C4-2B (cell line): ENCODE measurements at regions not wholly inside any gene's neighbourhood (a gene's known extent, or its start where the extent isn't known, plus 50 kb on each side); places are given as distances from the start of the nearest gene placed in this dataset.

ENCODE experiments used
- H3K27ac ChIP-seq: fragments of 450-650 bp; 2 replicates; pipeline ENCODE4 v1.5.1; 2017
- CTCF ChIP-seq: fragments of 450-650 bp; conservative IDR thresholded peaks from 2 replicates; pipeline ENCODE4 v1.5.1; 2017; ENCODE audit warnings: mild to moderate bottlenecking
- ZFX ChIP-seq: fragments of 450-650 bp; IDR thresholded peaks from 2 replicates; pipeline ENCODE4 v1.6.1; 2017

DNA sequence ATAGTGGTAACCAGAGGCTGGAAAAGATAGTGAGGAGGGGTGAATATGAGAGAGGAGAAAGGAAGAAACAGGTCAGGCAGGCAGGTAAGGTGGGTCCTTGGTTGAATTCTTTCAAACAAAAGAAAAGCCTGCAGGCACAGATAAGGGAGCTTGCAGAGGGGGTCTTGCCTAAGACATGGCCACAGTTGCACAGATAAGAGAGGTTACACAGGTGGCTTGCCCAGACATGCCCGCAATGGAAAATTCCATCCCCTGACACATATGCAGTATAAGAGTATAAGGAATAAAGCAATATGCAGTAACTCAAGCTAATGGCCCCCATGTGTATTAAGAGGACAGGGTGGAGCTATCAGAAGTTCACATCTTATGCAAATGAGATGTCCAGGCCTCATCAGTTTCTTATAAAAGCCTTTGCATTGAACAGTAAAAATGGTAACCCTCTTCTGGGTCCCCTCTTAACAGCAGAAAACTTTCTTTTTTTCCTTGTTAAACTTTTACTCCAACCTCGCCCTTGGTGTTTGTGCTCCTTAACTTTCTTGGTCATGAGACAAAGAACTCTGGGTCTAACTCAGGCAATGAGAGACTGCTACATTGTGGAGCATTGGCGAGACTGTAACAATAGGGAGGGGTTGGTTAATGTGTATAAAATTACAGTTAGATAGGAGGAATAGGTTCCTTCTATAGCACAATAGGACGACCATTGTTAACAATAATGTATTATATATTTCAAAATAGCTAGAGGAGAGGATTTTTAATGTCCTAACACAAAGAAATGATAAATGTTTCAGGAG is 764.6 kb downstream of the TSN start:
- H3K27ac ChIP-seq: no peak overlapping the region
- TF ChIP-seq CTCF (no peak), ZFX (no peak)

DNA sequence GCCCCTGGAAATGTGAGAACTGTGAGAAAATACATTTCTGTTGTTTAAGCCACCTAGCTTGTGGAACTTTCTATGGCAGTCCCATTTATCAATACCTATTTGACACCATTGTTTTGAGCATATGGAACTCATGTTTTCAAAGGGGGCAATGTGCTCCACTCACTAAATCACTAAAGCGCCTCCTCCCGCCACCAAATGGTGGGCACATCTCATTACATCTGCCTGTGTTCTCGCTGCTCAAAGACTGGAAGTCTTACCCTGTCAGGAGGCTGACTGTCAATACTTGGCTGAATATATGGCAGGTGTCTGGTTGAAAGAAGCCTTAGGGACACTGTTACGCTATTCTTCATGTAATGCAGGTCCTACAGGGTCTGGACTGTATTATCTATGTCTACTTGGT is 767.7 kb downstream of the TSN start:
- TF ChIP-seq ZFX (no peak), CTCF (peak; percentile 13)
- no peak overlapping the region for H3K27ac ChIP-seq

GRCh38 chr2:122523981-122524380 is 768.5 kb downstream of the TSN start:
- TF ChIP-seq ZFX (no peak), CTCF (no peak)
- H3K27ac ChIP-seq: no peak overlapping the region

DNA sequence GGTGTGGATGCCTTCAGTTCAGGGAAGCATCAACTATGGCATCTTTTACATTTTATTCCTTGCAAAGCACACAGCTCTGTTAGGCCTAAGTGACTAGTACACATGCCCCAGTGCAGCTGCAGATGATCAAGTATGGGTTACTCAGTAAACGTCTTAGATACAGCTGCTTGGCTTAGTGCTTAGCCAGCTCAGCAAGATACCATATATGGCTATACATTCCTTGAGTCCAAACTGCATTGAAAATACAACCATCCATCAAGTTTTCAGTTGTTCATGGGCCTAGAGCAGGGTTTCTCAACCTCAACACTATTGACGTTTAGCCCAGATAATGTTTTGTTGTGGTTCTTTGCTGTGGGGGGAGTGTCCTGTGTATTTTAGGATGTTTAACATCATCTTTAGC is 769.9 kb downstream of the TSN start:
- no peak overlapping the region for H3K27ac ChIP-seq
- no peak for TF ChIP-seq ZFX
- no peak for TF ChIP-seq CTCF

- TF ChIP-seq ZFX: no peak
- TF ChIP-seq CTCF: no peak
- H3K27ac ChIP-seq: no peak overlapping the region
Observed at GRCh38 chr2:122528061-122528460, 772.6 kb downstream of the TSN start.

DNA sequence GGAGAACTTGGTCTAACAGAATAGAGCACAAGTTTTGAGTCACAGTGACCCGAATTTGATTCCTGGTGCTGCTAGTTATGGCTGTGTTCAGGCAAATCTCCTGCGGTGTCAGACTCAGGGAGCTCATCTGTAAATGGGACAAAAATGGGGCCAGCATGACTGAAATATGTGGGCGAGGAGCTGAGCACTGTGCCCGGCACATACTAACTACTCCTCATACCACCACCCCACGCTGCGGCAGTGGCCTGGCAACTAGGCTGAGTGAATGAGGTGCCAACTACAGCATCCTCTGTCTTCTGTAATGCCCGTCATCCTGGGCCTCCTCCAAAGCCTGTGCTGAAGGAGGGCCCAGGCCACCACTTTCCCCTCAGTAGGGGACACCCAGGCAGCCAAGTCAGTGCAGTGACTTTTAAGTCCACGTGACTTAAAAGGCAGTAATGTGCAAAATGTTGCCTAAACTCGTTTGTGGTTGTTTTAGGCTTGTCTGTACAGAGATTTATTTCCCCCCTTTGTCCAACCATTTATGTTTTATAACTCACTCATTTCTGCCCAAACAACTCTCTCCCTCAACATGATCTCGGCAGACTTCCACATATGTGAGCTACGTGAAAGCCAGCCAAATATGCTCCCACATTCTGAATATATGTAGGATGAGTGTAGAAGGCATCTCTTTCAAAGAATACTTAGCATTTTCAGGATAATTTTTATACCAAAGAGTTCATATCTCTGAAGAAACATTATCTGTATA is 773.7 kb downstream of the TSN start:
- no peak overlapping the region for H3K27ac ChIP-seq
- TF ChIP-seq ZFX (no peak), CTCF (no peak)

- TF ChIP-seq CTCF: no peak
- no peak overlapping the region for H3K27ac ChIP-seq
Observed at GRCh38 chr2:122530814-122531213, 775.4 kb downstream of the TSN start.
